H1 (cell line): ENCODE measurements at regions not wholly inside any gene's neighbourhood (a gene's known extent, or its start where the extent isn't known, plus 50 kb on each side); places are given as distances from the start of the nearest gene placed in this dataset.

Experiments used
- CTCF ChIA-PET: fragments of 300-600 bp; sonication (Branson Sonifier 250); formaldehyde crosslinking; loops from one replicate; lab custom pipeline; 2021; ENCODE audit not compliant: partially characterized antibody; lab: Charles Lee
- POLR2A ChIA-PET: fragments of 300-600 bp; sonication (Branson Sonifier 250); formaldehyde crosslinking; loops from one replicate; lab custom pipeline; 2021; ENCODE audit warnings: inconsistent platforms; ENCODE audit not compliant: partially characterized antibody; lab: Charles Lee
- DNase-seq, 2 experiments: peaks; one replicate each; pipeline versions ENCODE4 v3.0.0 to v3.0.0-alpha.2; 2010 to 2022; ENCODE audit warnings: low spot score in 2 of 2, low read depth in 1 of 2, mixed read lengths in 1 of 2
- FAIRE-seq: peaks from 2 replicates; lab custom pipeline; 2011; peaks lifted over from hg19 to GRCh38; lab: Jason Lieb, UNC
- H2AFZ ChIP-seq: 2 replicates; pipeline ENCODE4 v1.8.1; 2012; ENCODE audit warnings: low read length, inconsistent platforms
- H2AK5ac ChIP-seq: 2 replicates; pipeline ENCODE4 v1.6.1; 2013; ENCODE audit warnings: low read depth, low read length
- H2BK120ac ChIP-seq: replicated peaks from 2 replicates; pipeline ENCODE3; 2013; ENCODE audit warnings: low read depth, low read length, inconsistent platforms
- H2BK12ac ChIP-seq: 2 replicates; pipeline ENCODE4 v1.6.1; 2013; ENCODE audit warnings: low read depth, low read length
- H2BK15ac ChIP-seq: 2 replicates; pipeline ENCODE4 v1.6.1; 2013; ENCODE audit warnings: low read length
- H2BK20ac ChIP-seq: 2 replicates; pipeline ENCODE4 v1.6.1; 2013; ENCODE audit warnings: low read length
- H2BK5ac ChIP-seq: 2 replicates; pipeline ENCODE4 v1.6.1; 2013; ENCODE audit warnings: low read depth, low read length
- H3K14ac ChIP-seq: 2 replicates; pipeline ENCODE4 v1.6.1; 2013; ENCODE audit warnings: inconsistent platforms; ENCODE audit not compliant: insufficient read length
- H3K18ac ChIP-seq: 2 replicates; pipeline ENCODE4 v1.6.1; 2013; ENCODE audit warnings: low read length; ENCODE audit errors: extremely low read depth
- H3K23ac ChIP-seq: 2 replicates; pipeline ENCODE4 v1.6.1; 2013; ENCODE audit warnings: inconsistent platforms; ENCODE audit not compliant: insufficient read length
- H3K23me2 ChIP-seq: 2 replicates; pipeline ENCODE4 v1.6.1; 2013; ENCODE audit warnings: low read depth, low read length
- H3K27ac ChIP-seq: 2 replicates; pipeline ENCODE4 v1.6.1; 2011; ENCODE audit warnings: low read depth, low read length, inconsistent platforms
- H3K27me3 ChIP-seq, 4 experiments: replicated peaks in 1 of 4; 1 replicate in 1 of 4; 2 replicates in 3 of 4; pipeline versions ENCODE4 v1.6.1 to v1.8.1; 2011 to 2013; ENCODE audit warnings: low read length in 3 of 4, mild to moderate bottlenecking in 3 of 4, inconsistent platforms in 2 of 4, mixed read lengths in 2 of 4, moderate library complexity in 1 of 4; ENCODE audit not compliant: control insufficient read depth in 3 of 4, insufficient read depth in 3 of 4; ENCODE audit errors: extremely low read depth in 1 of 4
- H3K36me3 ChIP-seq, 4 experiments: 2 replicates each; pipeline versions ENCODE4 v1.6.1 to v1.8.1; 2011 to 2013; ENCODE audit warnings: mild to moderate bottlenecking in 4 of 4, low read length in 3 of 4, moderate library complexity in 2 of 4, control low read depth in 1 of 4, inconsistent platforms in 1 of 4; ENCODE audit not compliant: insufficient read depth in 4 of 4, control insufficient read depth in 2 of 4
- H3K4ac ChIP-seq: replicated peaks from 2 replicates; pipeline ENCODE3; 2013; ENCODE audit warnings: low read length, low read depth, mixed read lengths, inconsistent platforms; ENCODE audit not compliant: insufficient read length
- H3K4me1 ChIP-seq, 4 experiments: replicated peaks in 1 of 4; 1 replicate in 1 of 4; 2 replicates in 3 of 4; pipeline versions ENCODE4 v1.6.1 to v1.8.1; 2011 to 2013; ENCODE audit warnings: low read length in 3 of 4, inconsistent platforms in 2 of 4, mixed read lengths in 1 of 4; ENCODE audit not compliant: insufficient read depth in 4 of 4, control insufficient read depth in 3 of 4
- H3K4me2 ChIP-seq, 2 experiments: 2 replicates each; pipeline versions ENCODE4 v1.6.1 to v1.8.1; 2011 to 2013; ENCODE audit warnings: low read depth in 2 of 2, low read length in 2 of 2, control low read depth in 1 of 2, inconsistent platforms in 1 of 2, mild to moderate bottlenecking in 1 of 2; ENCODE audit not compliant: insufficient read depth in 1 of 2
- H3K4me3 ChIP-seq, 4 experiments: fragments of 200-600, 300-600 bp in 1 of 4; sonication (generic), shearing (Covaris generic), sonication (Bioruptor Twin) in 1 of 4; 2 replicates each; pipeline versions ENCODE4 v1.5.1 to v1.8.1; 2011 to 2016; ENCODE audit warnings: low read length in 4 of 4, low read depth in 3 of 4, control low read depth in 2 of 4, inconsistent platforms in 2 of 4, mild to moderate bottlenecking in 2 of 4, mixed read lengths in 1 of 4, moderate library complexity in 1 of 4; ENCODE audit not compliant: insufficient read depth in 2 of 4; ENCODE audit errors: extremely low read depth in 1 of 4
- H3K56ac ChIP-seq: replicated peaks from 2 replicates; pipeline ENCODE3; 2013; ENCODE audit warnings: low read depth, mild to moderate bottlenecking, mixed read lengths, low read length, inconsistent platforms; ENCODE audit not compliant: insufficient read length
- H3K79me1 ChIP-seq: 2 replicates; pipeline ENCODE4 v1.6.1; 2013; ENCODE audit warnings: low read depth, low read length, control low read depth
- H3K79me2 ChIP-seq, 2 experiments: 2 replicates each; pipeline versions ENCODE4 v1.6.1 to v1.8.1; 2012 to 2013; ENCODE audit warnings: low read length in 2 of 2, mild to moderate bottlenecking in 2 of 2, inconsistent platforms in 1 of 2; ENCODE audit not compliant: insufficient read depth in 2 of 2, control insufficient read depth in 1 of 2
- H3K9ac ChIP-seq, 4 experiments: replicated peaks in 1 of 4; 1 replicate in 1 of 4; 2 replicates in 3 of 4; pipeline versions ENCODE4 v1.6.1 to v1.8.1; 2011 to 2013; ENCODE audit warnings: low read depth in 3 of 4, low read length in 3 of 4, control low read depth in 2 of 4, mild to moderate bottlenecking in 2 of 4, moderate library complexity in 2 of 4, inconsistent platforms in 1 of 4; ENCODE audit errors: extremely low read depth in 1 of 4
- H3K9me3 ChIP-seq, 2 experiments: 2 replicates each; pipeline versions ENCODE4 v1.6.1 to v1.8.1; 2012 to 2013; ENCODE audit warnings: mild to moderate bottlenecking in 2 of 2, moderate library complexity in 2 of 2, control low read depth in 1 of 2, inconsistent platforms in 1 of 2, low read depth in 1 of 2, low read length in 1 of 2, mixed read lengths in 1 of 2; ENCODE audit not compliant: insufficient read depth in 2 of 2
- H4K20me1 ChIP-seq, 2 experiments: replicated peaks in 1 of 2; 2 replicates each; pipeline versions ENCODE3 to v1.8.1; 2011 to 2013; ENCODE audit warnings: inconsistent platforms in 2 of 2, low read length in 2 of 2, mild to moderate bottlenecking in 1 of 2; ENCODE audit not compliant: insufficient read depth in 2 of 2, control insufficient read depth in 1 of 2
- H4K5ac ChIP-seq: 2 replicates; pipeline ENCODE4 v1.6.1; 2013; ENCODE audit warnings: low read length, low read depth, mixed read lengths, inconsistent platforms; ENCODE audit not compliant: insufficient read length
- H4K8ac ChIP-seq: 2 replicates; pipeline ENCODE4 v1.8.0; 2013; ENCODE audit warnings: mild to moderate bottlenecking, moderate library complexity, low read length, inconsistent platforms; ENCODE audit not compliant: insufficient read depth; ENCODE audit errors: extremely low read depth
- H4K91ac ChIP-seq: replicated peaks from 2 replicates; pipeline ENCODE3; 2013; ENCODE audit warnings: low read length, mixed read lengths, inconsistent platforms; ENCODE audit not compliant: insufficient read length
- EP300 ChIP-seq, 2 experiments: IDR thresholded peaks; 1 replicate in 1 of 2; 2 replicates in 1 of 2; pipeline ENCODE4 v1.6.1; 2011 to 2012; ENCODE audit warnings: low read depth in 2 of 2, low read length in 2 of 2, mild to moderate bottlenecking in 2 of 2, borderline replicate concordance in 1 of 2, inconsistent platforms in 1 of 2, moderate library complexity in 1 of 2
- HDAC6 ChIP-seq: IDR thresholded peaks from one replicate; pipeline ENCODE4 v1.7.1; 2012; ENCODE audit warnings: low read depth, mild to moderate bottlenecking, inconsistent platforms, low read length, moderate library complexity
- POLR2AphosphoS5 ChIP-seq: IDR thresholded peaks from 2 replicates; pipeline ENCODE4 v1.6.1; 2011; ENCODE audit warnings: low read depth, low read length
- RBBP5 ChIP-seq: IDR thresholded peaks from 2 replicates; pipeline ENCODE4 v1.7.1; 2012; ENCODE audit warnings: low read depth, mild to moderate bottlenecking, inconsistent platforms, low read length, moderate library complexity, borderline replicate concordance
- SAP30 ChIP-seq: fragments of 300-600 bp; sonication (generic); IDR thresholded peaks from 2 replicates; pipeline ENCODE4 v1.7.1; 2012; ENCODE audit warnings: low read length, moderate library complexity, mild to moderate bottlenecking, inconsistent platforms; ENCODE audit not compliant: insufficient read depth, insufficient replicate concordance
- SIN3A ChIP-seq, 2 experiments: IDR thresholded peaks in 1 of 2; conservative IDR thresholded peaks in 1 of 2; 2 replicates each; pipeline ENCODE4 v1.6.1; 2011 to 2012; ENCODE audit warnings: low read length in 2 of 2, improper control_type of control experiment in 1 of 2, low read depth in 1 of 2, mild to moderate bottlenecking in 1 of 2
- WGBS, 2 experiments: shearing (Covaris generic) in 1 of 2; methylation state at CpG; one replicate each; pipeline versions ENCODE4 v1.1.6 to v1.1.7; 2013 to 2015; ENCODE audit warnings: low lambda C conversion rate in 2 of 2, mixed read lengths in 2 of 2, inconsistent platforms in 1 of 2, low coverage in 1 of 2, missing lambda C conversion rate in 1 of 2; ENCODE audit not compliant: insufficient replicate concordance in 2 of 2, insufficient coverage in 1 of 2, insufficient read length in 1 of 2; ENCODE audit errors: extremely low coverage in 1 of 2, missing lambda C conversion rate in 1 of 2; 5-methylcytosine and 5-hydroxymethylcytosine counted together
- TF ChIP-seq, protein P1 (sequence below), 3 experiments: IDR thresholded peaks; 1 replicate in 2 of 3; 2 replicates in 1 of 3; pipeline versions ENCODE4 v1.5.1 to v1.6.1; 2011; ENCODE audit warnings: low read length in 3 of 3, mild to moderate bottlenecking in 3 of 3, inconsistent platforms in 2 of 3, low read depth in 1 of 3, moderate library complexity in 1 of 3; ENCODE audit not compliant: insufficient read depth in 1 of 3; ENCODE audit errors: control extremely low read depth in 1 of 3

DNA sequence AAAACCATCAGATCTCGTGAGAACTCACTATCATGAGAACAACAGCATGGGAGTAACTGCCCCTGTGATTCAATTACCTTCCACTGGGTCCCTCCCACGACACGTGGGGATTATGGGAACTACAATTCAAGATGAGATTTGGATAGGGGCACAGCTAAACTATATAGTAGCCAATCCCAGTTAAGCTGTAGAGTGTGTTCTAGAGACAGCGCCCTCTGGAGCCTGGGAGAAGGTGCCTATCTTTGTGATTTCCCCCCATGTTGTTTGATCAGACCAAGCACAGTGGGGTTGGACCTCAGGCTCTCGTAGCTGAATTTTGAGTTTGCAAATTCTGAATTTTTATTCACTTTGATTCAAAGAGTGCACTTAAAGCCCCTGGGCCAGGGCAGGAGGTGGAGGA is 108.2 kb upstream of the TWIST2 start:
- FAIRE-seq (no peak), DNase-seq (no peak)
- H4K8ac ChIP-seq = no peak overlapping the region
- H3K14ac ChIP-seq = no peak overlapping the region
- no peak overlapping the region for H4K91ac ChIP-seq
- no peak overlapping the region for H2AK5ac ChIP-seq
- H3K23ac ChIP-seq = no peak overlapping the region
- H2BK120ac ChIP-seq = no peak overlapping the region
- no peak overlapping the region for H2BK5ac ChIP-seq
- CTCF ChIA-PET = no interaction called here
- TF ChIP-seq HDAC6 (no peak), POLR2AphosphoS5 (no peak), SAP30 (no peak), SIN3A (conservative IDR thresholded peaks at IDR 0.05 in 1 of 2, IDR thresholded peaks at IDR 0.05 in 1 of 2; ENCODE audit: low read depth in 1 of 2, low read length in 2 of 2) (no peak), EP300 (IDR thresholded peaks at IDR 0.05; ENCODE audit: borderline replicate concordance in 1 of 2, low read depth in 2 of 2, low read length in 2 of 2) (no peak), RBBP5 (no peak)
- TF ChIP-seq, protein P1, sequence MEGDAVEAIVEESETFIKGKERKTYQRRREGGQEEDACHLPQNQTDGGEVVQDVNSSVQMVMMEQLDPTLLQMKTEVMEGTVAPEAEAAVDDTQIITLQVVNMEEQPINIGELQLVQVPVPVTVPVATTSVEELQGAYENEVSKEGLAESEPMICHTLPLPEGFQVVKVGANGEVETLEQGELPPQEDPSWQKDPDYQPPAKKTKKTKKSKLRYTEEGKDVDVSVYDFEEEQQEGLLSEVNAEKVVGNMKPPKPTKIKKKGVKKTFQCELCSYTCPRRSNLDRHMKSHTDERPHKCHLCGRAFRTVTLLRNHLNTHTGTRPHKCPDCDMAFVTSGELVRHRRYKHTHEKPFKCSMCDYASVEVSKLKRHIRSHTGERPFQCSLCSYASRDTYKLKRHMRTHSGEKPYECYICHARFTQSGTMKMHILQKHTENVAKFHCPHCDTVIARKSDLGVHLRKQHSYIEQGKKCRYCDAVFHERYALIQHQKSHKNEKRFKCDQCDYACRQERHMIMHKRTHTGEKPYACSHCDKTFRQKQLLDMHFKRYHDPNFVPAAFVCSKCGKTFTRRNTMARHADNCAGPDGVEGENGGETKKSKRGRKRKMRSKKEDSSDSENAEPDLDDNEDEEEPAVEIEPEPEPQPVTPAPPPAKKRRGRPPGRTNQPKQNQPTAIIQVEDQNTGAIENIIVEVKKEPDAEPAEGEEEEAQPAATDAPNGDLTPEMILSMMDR (IDR thresholded peaks at IDR 0.05; ENCODE audit: control extremely low read depth in 1 of 3, insufficient read depth in 1 of 3, low read depth in 1 of 3, low read length in 3 of 3) = peak; percentile 4 to 40 (median 30); a peak in 3 of 4 replicates
- no peaks in the 10 kb centered on the region for H3K79me1 ChIP-seq
- no peaks in the 10 kb centered on the region for H3K27me3 ChIP-seq
- H3K18ac ChIP-seq = no peak overlapping the region
- no peaks in the 10 kb centered on the region for H4K20me1 ChIP-seq
- no peak overlapping the region for H4K5ac ChIP-seq
- no peaks in the 10 kb centered on the region for H3K36me3 ChIP-seq
- no peak overlapping the region for H3K4me3 ChIP-seq
- no peak overlapping the region for H2BK15ac ChIP-seq
- no peak overlapping the region for H3K56ac ChIP-seq
- H2AFZ ChIP-seq = no peak overlapping the region
- H3K4me1 ChIP-seq = no peaks in the 10 kb centered on the region
- H3K9me3 ChIP-seq = peaks cover 2 to 8% of the 10 kb centered on the region in 2 experiments; a peak in 2 of 4 replicates
- no peak overlapping the region for H3K9ac ChIP-seq
- POLR2A ChIA-PET = no interaction called here
- H3K4ac ChIP-seq = no peak overlapping the region
- H3K23me2 ChIP-seq = no peaks in the 10 kb centered on the region
- H2BK12ac ChIP-seq = no peak overlapping the region
- 84% methylated on average over 5 of the region's 5 CpGs; no CpG with 5 or more reads in 1 of the 2 experiments for WGBS, 2 experiments
- H3K4me2 ChIP-seq = no peak overlapping the region
- no peaks in the 10 kb centered on the region for H3K79me2 ChIP-seq
- no peak overlapping the region for H2BK20ac ChIP-seq
- no peak overlapping the region for H3K27ac ChIP-seq
